HL-60 (cell line): ENCODE measurements at regions not wholly inside any gene's neighbourhood (a gene's known extent, or its start where the extent isn't known, plus 50 kb on each side); places are given as distances from the start of the nearest gene placed in this dataset.

ENCODE experiments used
- DNase-seq, 2 experiments: peaks; one replicate each; pipeline ENCODE4 v3.0.0-alpha.2; 2010 to 2020; ENCODE audit warnings: low read depth in 1 of 2, low spot score in 1 of 2
- H3K27ac ChIP-seq: fragments of 250-450 bp; sonication (Bioruptor Pico); replicated peaks from 2 replicates; pipeline ENCODE4 v1.5.1; 2020; ENCODE audit warnings: mild to moderate bottlenecking, moderate library complexity
- H3K27me3 ChIP-seq: fragments of 250-450 bp; sonication (Bioruptor Pico); 2 replicates; pipeline ENCODE4 v1.5.1; 2021; ENCODE audit warnings: mild to moderate bottlenecking, moderate library complexity; ENCODE audit not compliant: insufficient read depth, poor library complexity, severe bottlenecking
- H3K4me3 ChIP-seq: replicated peaks from 2 replicates; pipeline ENCODE4 v1.5.1; 2011; ENCODE audit warnings: mild to moderate bottlenecking, control low read depth, low read length; ENCODE audit not compliant: insufficient read depth
- GABPA ChIP-seq: IDR thresholded peaks from 2 replicates; pipeline ENCODE4 v1.6.1; 2012; ENCODE audit warnings: low read depth
- POLR2AphosphoS5 ChIP-seq: IDR thresholded peaks from 2 replicates; pipeline ENCODE4 v1.6.1; 2012; ENCODE audit warnings: low read depth
- SPI1 ChIP-seq: IDR thresholded peaks from 2 replicates; pipeline ENCODE4 v1.6.1; 2012; ENCODE audit warnings: low read depth, mild to moderate bottlenecking, borderline replicate concordance
- TF ChIP-seq, protein P1 (sequence below): IDR thresholded peaks from 2 replicates; pipeline ENCODE4 v1.6.1; 2012; ENCODE audit warnings: low read depth; ENCODE audit not compliant: insufficient replicate concordance
- TF ChIP-seq, protein P2 (sequence below): IDR thresholded peaks from one replicate; pipeline ENCODE4 v1.5.1; 2011; ENCODE audit warnings: low read length, control low read depth, inconsistent platforms; ENCODE audit not compliant: insufficient read depth

- no peak overlapping the region for H3K27ac ChIP-seq
- H3K4me3 ChIP-seq, result no peak overlapping the region
- no peak for TF ChIP-seq POLR2AphosphoS5
- no peak for TF ChIP-seq SPI1
- no peak for TF ChIP-seq GABPA
- TF ChIP-seq, protein P1, sequence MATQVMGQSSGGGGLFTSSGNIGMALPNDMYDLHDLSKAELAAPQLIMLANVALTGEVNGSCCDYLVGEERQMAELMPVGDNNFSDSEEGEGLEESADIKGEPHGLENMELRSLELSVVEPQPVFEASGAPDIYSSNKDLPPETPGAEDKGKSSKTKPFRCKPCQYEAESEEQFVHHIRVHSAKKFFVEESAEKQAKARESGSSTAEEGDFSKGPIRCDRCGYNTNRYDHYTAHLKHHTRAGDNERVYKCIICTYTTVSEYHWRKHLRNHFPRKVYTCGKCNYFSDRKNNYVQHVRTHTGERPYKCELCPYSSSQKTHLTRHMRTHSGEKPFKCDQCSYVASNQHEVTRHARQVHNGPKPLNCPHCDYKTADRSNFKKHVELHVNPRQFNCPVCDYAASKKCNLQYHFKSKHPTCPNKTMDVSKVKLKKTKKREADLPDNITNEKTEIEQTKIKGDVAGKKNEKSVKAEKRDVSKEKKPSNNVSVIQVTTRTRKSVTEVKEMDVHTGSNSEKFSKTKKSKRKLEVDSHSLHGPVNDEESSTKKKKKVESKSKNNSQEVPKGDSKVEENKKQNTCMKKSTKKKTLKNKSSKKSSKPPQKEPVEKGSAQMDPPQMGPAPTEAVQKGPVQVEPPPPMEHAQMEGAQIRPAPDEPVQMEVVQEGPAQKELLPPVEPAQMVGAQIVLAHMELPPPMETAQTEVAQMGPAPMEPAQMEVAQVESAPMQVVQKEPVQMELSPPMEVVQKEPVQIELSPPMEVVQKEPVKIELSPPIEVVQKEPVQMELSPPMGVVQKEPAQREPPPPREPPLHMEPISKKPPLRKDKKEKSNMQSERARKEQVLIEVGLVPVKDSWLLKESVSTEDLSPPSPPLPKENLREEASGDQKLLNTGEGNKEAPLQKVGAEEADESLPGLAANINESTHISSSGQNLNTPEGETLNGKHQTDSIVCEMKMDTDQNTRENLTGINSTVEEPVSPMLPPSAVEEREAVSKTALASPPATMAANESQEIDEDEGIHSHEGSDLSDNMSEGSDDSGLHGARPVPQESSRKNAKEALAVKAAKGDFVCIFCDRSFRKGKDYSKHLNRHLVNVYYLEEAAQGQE, result no peak
- TF ChIP-seq, protein P2, sequence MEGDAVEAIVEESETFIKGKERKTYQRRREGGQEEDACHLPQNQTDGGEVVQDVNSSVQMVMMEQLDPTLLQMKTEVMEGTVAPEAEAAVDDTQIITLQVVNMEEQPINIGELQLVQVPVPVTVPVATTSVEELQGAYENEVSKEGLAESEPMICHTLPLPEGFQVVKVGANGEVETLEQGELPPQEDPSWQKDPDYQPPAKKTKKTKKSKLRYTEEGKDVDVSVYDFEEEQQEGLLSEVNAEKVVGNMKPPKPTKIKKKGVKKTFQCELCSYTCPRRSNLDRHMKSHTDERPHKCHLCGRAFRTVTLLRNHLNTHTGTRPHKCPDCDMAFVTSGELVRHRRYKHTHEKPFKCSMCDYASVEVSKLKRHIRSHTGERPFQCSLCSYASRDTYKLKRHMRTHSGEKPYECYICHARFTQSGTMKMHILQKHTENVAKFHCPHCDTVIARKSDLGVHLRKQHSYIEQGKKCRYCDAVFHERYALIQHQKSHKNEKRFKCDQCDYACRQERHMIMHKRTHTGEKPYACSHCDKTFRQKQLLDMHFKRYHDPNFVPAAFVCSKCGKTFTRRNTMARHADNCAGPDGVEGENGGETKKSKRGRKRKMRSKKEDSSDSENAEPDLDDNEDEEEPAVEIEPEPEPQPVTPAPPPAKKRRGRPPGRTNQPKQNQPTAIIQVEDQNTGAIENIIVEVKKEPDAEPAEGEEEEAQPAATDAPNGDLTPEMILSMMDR, result no peak
- no peaks in the 10 kb centered on the region for H3K27me3 ChIP-seq
- no peak for DNase-seq
Measured at GRCh38 chr2:186126181-186126580, 359.9 kb upstream of the ZC3H15 start.

DNA sequence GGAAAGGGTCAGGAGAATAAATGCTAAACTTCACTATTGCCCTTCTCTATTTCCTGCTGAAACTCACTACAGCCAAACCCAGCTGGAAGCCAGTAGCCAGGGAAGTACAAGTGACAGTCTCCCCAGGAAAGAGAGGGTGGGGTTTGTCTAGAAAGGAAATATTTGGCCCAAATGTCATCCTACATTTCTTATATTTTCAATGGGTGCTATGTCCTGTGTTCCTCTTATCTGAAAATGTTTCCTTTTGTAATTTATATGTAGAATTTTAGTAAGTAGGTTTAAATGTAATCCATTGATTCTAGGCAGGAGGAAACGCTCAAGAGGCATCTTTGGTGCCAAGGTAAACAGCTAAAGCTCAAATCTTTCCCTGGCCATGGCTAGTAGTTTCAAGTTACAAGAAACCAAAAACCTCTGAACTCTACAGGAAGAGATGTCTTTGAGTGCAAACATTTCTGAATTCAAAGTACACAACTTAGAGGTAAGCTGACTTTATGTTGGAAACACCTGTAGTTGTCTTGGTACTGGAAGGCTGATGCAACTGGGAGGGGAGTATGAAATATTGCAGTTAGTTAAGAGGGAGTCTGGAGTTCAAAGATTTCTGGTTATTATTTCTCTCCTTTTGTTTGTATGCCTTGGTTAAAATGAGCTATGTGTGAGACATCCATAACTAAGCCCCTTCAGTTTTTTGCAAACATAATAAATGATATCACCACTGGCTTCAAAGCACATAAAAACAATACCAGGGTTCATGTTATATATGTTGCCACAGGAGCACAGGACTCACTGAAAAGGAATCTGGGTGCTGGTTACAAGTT lies 356.1 kb upstream of the ZC3H15 start:
- no peak overlapping the region for H3K27ac ChIP-seq
- TF ChIP-seq POLR2AphosphoS5, result no peak
- TF ChIP-seq GABPA, result no peak
- TF ChIP-seq SPI1, result no peak
- TF ChIP-seq, protein P2, result no peak
- TF ChIP-seq, protein P1, result no peak
- H3K27me3 ChIP-seq, result no peaks in the 10 kb centered on the region
- no peak overlapping the region for H3K4me3 ChIP-seq
- DNase-seq, result no peak

DNA sequence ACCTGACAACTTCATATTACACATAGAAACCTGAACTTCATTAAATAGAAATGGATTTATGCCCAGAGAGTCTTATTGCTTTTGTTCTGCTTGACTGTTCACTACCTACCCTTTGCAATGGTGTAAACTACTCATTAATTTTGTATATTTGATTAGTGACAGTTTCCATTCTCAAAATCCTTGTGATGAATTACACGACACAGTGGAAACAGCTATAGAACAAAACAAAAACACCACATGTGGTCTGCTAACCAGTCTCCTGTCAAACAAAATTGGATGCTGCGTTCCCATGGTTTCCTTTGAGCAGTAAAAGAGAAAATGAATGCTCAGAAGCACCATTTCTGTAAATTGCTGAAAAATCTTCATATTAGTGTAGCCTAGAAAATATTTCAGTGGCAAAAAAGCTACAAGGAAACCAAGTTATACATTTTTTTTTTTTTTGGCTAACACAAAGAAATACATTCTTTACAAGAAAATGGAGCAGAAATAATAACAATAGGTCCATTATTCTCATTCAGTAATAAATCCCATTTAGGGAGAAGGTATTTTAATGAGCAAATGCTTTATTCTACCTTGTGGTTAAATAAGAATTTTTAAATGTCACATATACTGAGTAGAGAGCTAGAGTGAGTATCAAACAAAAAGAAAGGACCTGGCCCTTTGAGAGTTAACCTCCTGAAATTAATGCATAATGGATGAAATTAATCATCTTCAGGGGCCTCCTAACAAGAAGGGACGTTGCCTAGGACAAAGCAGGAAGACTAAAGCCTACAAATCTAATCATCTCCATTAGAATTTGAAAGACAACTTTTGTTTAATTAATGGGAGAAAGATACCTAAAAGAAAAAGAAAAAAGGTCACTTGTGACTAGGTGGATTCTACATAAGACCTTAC lies 355.1 kb upstream of the ZC3H15 start:
- H3K27ac ChIP-seq, result no peak overlapping the region
- H3K4me3 ChIP-seq, result no peak overlapping the region
- no peak for DNase-seq
- no peaks in the 10 kb centered on the region for H3K27me3 ChIP-seq
- no peak for TF ChIP-seq SPI1
- no peak for TF ChIP-seq GABPA
- TF ChIP-seq, protein P2, result no peak
- TF ChIP-seq, protein P1, result no peak
- TF ChIP-seq POLR2AphosphoS5, result no peak
